ENCODE measurements at regions not wholly inside any gene's neighbourhood (a gene's known extent, or its start where the extent isn't known, plus 50 kb on each side); places are given as distances from the start of the nearest gene placed in this dataset.

- Histone ChIP-seq H3K4me3 (no peak overlapping the region), H3K9me3 (peaks cover 0 to 27% (median 10%) of the 10 kb centered on the region in 4 donors), H3K36me3 (no peaks in the 10 kb centered on the region), H3K27me3 (no peaks in the 10 kb centered on the region), H3K27ac (replicated peaks in 1 of 4) (no peak overlapping the region), H3K4me1 (no peaks in the 10 kb centered on the region)
- TF ChIP-seq EP300 (IDR thresholded peaks at IDR 0.05) (no peak), POLR2AphosphoS5 (IDR thresholded peaks at IDR 0.05) (no peak), POLR2A (IDR thresholded peaks at IDR 0.05; ENCODE audit: low read depth) (no peak)
- TF ChIP-seq, protein P1, sequence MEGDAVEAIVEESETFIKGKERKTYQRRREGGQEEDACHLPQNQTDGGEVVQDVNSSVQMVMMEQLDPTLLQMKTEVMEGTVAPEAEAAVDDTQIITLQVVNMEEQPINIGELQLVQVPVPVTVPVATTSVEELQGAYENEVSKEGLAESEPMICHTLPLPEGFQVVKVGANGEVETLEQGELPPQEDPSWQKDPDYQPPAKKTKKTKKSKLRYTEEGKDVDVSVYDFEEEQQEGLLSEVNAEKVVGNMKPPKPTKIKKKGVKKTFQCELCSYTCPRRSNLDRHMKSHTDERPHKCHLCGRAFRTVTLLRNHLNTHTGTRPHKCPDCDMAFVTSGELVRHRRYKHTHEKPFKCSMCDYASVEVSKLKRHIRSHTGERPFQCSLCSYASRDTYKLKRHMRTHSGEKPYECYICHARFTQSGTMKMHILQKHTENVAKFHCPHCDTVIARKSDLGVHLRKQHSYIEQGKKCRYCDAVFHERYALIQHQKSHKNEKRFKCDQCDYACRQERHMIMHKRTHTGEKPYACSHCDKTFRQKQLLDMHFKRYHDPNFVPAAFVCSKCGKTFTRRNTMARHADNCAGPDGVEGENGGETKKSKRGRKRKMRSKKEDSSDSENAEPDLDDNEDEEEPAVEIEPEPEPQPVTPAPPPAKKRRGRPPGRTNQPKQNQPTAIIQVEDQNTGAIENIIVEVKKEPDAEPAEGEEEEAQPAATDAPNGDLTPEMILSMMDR (IDR thresholded peaks at IDR 0.05), result no peak
- DNase-seq (ENCODE audit: extremely low spot score), result no peak
- intact Hi-C loops (cut with DNase I), result no loop called here
- 90% methylated on average over 4 of the region's 4 CpGs for WGBS
These were observed 564.5 kb upstream of the PTBP2 start for GRCh38 chr1:96157101-96157500.

- no peak overlapping the region for H3K4me3 ChIP-seq
- no peaks in the 10 kb centered on the region for H3K4me1 ChIP-seq
- no peak for DNase-seq (ENCODE audit: extremely low spot score)
- H3K27ac ChIP-seq (replicated peaks in 1 of 4), result no peak overlapping the region
- WGBS, result 91% methylated on average over 2 of the region's 2 CpGs
- no peaks in the 10 kb centered on the region for H3K36me3 ChIP-seq
- intact Hi-C loops (cut with DNase I), result no loop called here
- TF ChIP-seq, protein P1 (IDR thresholded peaks at IDR 0.05), result no peak
- TF ChIP-seq EP300 (IDR thresholded peaks at IDR 0.05), result no peak
- TF ChIP-seq POLR2AphosphoS5 (IDR thresholded peaks at IDR 0.05), result no peak
- no peak for TF ChIP-seq POLR2A (IDR thresholded peaks at IDR 0.05; ENCODE audit: low read depth)
- no peaks in the 10 kb centered on the region for H3K27me3 ChIP-seq
- peaks cover 0 to 11% (median 9%) of the 10 kb centered on the region in 4 donors for H3K9me3 ChIP-seq
These were observed 562.2 kb upstream of the PTBP2 start for GRCh38 chr1:96159379-96159778.

- no peaks in the 10 kb centered on the region for H3K36me3 ChIP-seq
- 80% methylated on average over 4 of the region's 4 CpGs for WGBS
- intact Hi-C loops (cut with DNase I), result no loop called here
- no peak overlapping the region for H3K27ac ChIP-seq (replicated peaks in 1 of 4)
- H3K9me3 ChIP-seq, result no peaks in the 10 kb centered on the region
- H3K27me3 ChIP-seq, result no peaks in the 10 kb centered on the region
- DNase-seq (ENCODE audit: extremely low spot score), result no peak
- H3K4me3 ChIP-seq, result no peak overlapping the region
- TF ChIP-seq EP300 (IDR thresholded peaks at IDR 0.05) (no peak), POLR2AphosphoS5 (IDR thresholded peaks at IDR 0.05) (no peak), POLR2A (IDR thresholded peaks at IDR 0.05; ENCODE audit: low read depth) (no peak)
- TF ChIP-seq, protein P1 (IDR thresholded peaks at IDR 0.05), result no peak
- H3K4me1 ChIP-seq, result no peaks in the 10 kb centered on the region
These were observed 557.5 kb upstream of the PTBP2 start for GRCh38 chr1:96164053-96164452.

DNA sequence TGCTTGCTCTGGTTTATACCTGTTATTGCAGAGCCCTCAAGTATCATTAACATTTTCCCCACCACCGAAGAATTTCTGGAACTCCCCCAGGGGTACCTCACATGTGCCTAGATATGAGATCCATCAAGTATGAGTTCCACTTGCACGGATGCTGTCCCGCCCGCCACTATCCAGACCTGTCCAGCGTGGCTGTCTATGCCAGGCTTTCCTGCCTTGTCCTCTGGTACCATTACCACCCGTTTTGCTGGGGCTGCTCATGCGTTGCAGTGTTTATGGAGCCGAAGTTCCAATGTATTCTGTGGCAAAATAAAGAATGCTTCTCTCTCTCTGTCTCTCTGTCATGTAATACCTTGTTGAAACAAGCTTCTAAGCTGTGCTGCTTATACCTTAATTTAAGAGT is 543.5 kb upstream of the PTBP2 start:
- intact Hi-C loops (cut with DNase I), result no loop called here
- DNase-seq (ENCODE audit: extremely low spot score), result no peak
- Histone ChIP-seq H3K4me3 (no peak overlapping the region), H3K27ac (replicated peaks in 1 of 4) (no peak overlapping the region), H3K9me3 (no peaks in the 10 kb centered on the region), H3K36me3 (no peaks in the 10 kb centered on the region), H3K27me3 (no peaks in the 10 kb centered on the region), H3K4me1 (no peaks in the 10 kb centered on the region)
- WGBS, result 89% methylated on average over 8 of the region's 8 CpGs
- TF ChIP-seq, protein P1 (IDR thresholded peaks at IDR 0.05), result no peak
- TF ChIP-seq EP300 (IDR thresholded peaks at IDR 0.05), result no peak

- Histone ChIP-seq H3K36me3 (no peaks in the 10 kb centered on the region), H3K4me3 (no peak overlapping the region), H3K4me1 (no peaks in the 10 kb centered on the region), H3K9me3 (no peaks in the 10 kb centered on the region), H3K27me3 (no peaks in the 10 kb centered on the region), H3K27ac (replicated peaks in 1 of 4) (no peak overlapping the region)
- no peak for DNase-seq (ENCODE audit: extremely low spot score)
- TF ChIP-seq EP300 (IDR thresholded peaks at IDR 0.05) (no peak), POLR2AphosphoS5 (IDR thresholded peaks at IDR 0.05) (no peak), POLR2A (IDR thresholded peaks at IDR 0.05; ENCODE audit: low read depth) (no peak)
- TF ChIP-seq, protein P1 (IDR thresholded peaks at IDR 0.05), result no peak
- 62% methylated on average over 2 of the region's 2 CpGs for WGBS
- intact Hi-C loops (cut with DNase I), result no loop called here
These were observed 538.1 kb upstream of the PTBP2 start for GRCh38 chr1:96183485-96183884.
